ENCODE measurements at regions not wholly inside any gene's neighbourhood (a gene's known extent, or its start where the extent isn't known, plus 50 kb on each side); places are given as distances from the start of the nearest gene placed in this dataset.

- TF ChIP-seq CTCF (IDR thresholded peaks at IDR 0.05), result no peak
- no peaks in the 10 kb centered on the region for H3K27me3 ChIP-seq (ENCODE audit: insufficient read depth in 3 of 3, low read length in 2 of 3)
- H3K4me3 ChIP-seq, result no peak overlapping the region
- ATAC-seq (no peak), DNase-seq (no peak)
- no peaks in the 10 kb centered on the region for H3K4me1 ChIP-seq
- H3K36me3 ChIP-seq (ENCODE audit: insufficient read depth in 1 of 2, low read depth in 1 of 2), result no peaks in the 10 kb centered on the region
- intact Hi-C loops (cut with DNase I), result no loop called here
- no peaks in the 10 kb centered on the region for H3K9me3 ChIP-seq
- no peak overlapping the region for H3K27ac ChIP-seq
These were observed 104.7 kb upstream of the TSC22D1 start for GRCh38 chr13:44680746-44681355.

- no peaks in the 10 kb centered on the region for H3K27me3 ChIP-seq (ENCODE audit: insufficient read depth in 3 of 3, low read length in 2 of 3)
- WGBS, 3 donors, result 72 to 74% (median 73%) methylated on average over 4 of the region's 4 CpGs
- no peak for DNase-seq
- no peak overlapping the region for H3K27ac ChIP-seq
- no peak overlapping the region for H3K4me3 ChIP-seq
- intact Hi-C loops (cut with DNase I), result no loop called here
- no peaks in the 10 kb centered on the region for H3K36me3 ChIP-seq (ENCODE audit: insufficient read depth in 1 of 2, low read depth in 1 of 2)
- H3K9me3 ChIP-seq, result no peaks in the 10 kb centered on the region
- TF ChIP-seq CTCF (IDR thresholded peaks at IDR 0.05), result no peak
- no peak for ATAC-seq
- H3K4me1 ChIP-seq, result no peaks in the 10 kb centered on the region
These were observed 103.5 kb upstream of the TSC22D1 start for GRCh38 chr13:44679597-44679996.

GRCh38 chr13:44678197-44678596 lies 102.1 kb upstream of the TSC22D1 start:
- H3K27ac ChIP-seq, result no peak overlapping the region
- no peaks in the 10 kb centered on the region for H3K36me3 ChIP-seq (ENCODE audit: insufficient read depth in 1 of 2, low read depth in 1 of 2)
- H3K4me3 ChIP-seq, result no peak overlapping the region
- intact Hi-C loops (cut with DNase I), result no loop called here
- H3K4me1 ChIP-seq, result no peaks in the 10 kb centered on the region
- no peaks in the 10 kb centered on the region for H3K9me3 ChIP-seq
- no peak for DNase-seq
- no peak for ATAC-seq
- TF ChIP-seq CTCF (IDR thresholded peaks at IDR 0.05), result no peak
- WGBS, 3 donors, result 82 to 96% (median 91%) methylated on average over 6 of the region's 6 CpGs
- no peaks in the 10 kb centered on the region for H3K27me3 ChIP-seq (ENCODE audit: insufficient read depth in 3 of 3, low read length in 2 of 3)

GRCh38 chr13:44676534-44676933 lies 100.4 kb upstream of the TSC22D1 start:
- WGBS, 3 donors, result 72 to 81% (median 78%) methylated on average over 3 of the region's 3 CpGs
- ATAC-seq (no peak), DNase-seq (no peak)
- no peak overlapping the region for H3K4me3 ChIP-seq
- no peaks in the 10 kb centered on the region for H3K36me3 ChIP-seq (ENCODE audit: insufficient read depth in 1 of 2, low read depth in 1 of 2)
- no peaks in the 10 kb centered on the region for H3K4me1 ChIP-seq
- no peak for TF ChIP-seq CTCF (IDR thresholded peaks at IDR 0.05)
- intact Hi-C loops (cut with DNase I), result no loop called here
- no peaks in the 10 kb centered on the region for H3K27me3 ChIP-seq (ENCODE audit: insufficient read depth in 3 of 3, low read length in 2 of 3)
- H3K27ac ChIP-seq, result no peak overlapping the region
- no peaks in the 10 kb centered on the region for H3K9me3 ChIP-seq

- Histone ChIP-seq H3K4me3 (no peak overlapping the region), H3K4me1 (peaks cover 16% of the 10 kb centered on the region), H3K27me3 (ENCODE audit: insufficient read depth in 3 of 3, low read length in 2 of 3) (no peaks in the 10 kb centered on the region), H3K27ac (no peak overlapping the region), H3K9me3 (no peaks in the 10 kb centered on the region), H3K36me3 (ENCODE audit: insufficient read depth in 1 of 2, low read depth in 1 of 2) (no peaks in the 10 kb centered on the region)
- DNase-seq (no peak), ATAC-seq (no peak)
- intact Hi-C loops (cut with DNase I), result no loop called here
- no peak for TF ChIP-seq CTCF (IDR thresholded peaks at IDR 0.05)
- WGBS, 3 donors, result 90 to 97% (median 91%) methylated on average over 4 of the region's 4 CpGs
These were observed 93.4 kb upstream of the TSC22D1 start for GRCh38 chr13:44669534-44669933.
